Islet precursor cell (in vitro differentiated cells): ENCODE measurements at regions not wholly inside any gene's neighbourhood (a gene's known extent, or its start where the extent isn't known, plus 50 kb on each side); places are given as distances from the start of the nearest gene placed in this dataset.
A peak's percentile ranks its signal among the peaks of the same experiment; 100 is the strongest.
"Not testable (repeated sequence)": the region's sequence is repeated elsewhere in the genome, so short reads cannot be mapped to it uniquely, and the experiment has no call there.

Experiments used
- DNase-seq: peaks from one replicate; pipeline ENCODE4 v3.0.0-alpha.2; 2018

GRCh38 chr3:193048127-193048526 is 130.5 kb upstream of the MB21D2 start:
- DNase-seq: no peak

- no peak for DNase-seq
Measured at GRCh38 chr3:193049935-193050334, 132.3 kb upstream of the MB21D2 start.

- no peak for DNase-seq
Measured at GRCh38 chr3:193051314-193051713, 133.7 kb upstream of the MB21D2 start.

- DNase-seq: no peak
Measured at GRCh38 chr3:193052354-193053045, 134.8 kb upstream of the MB21D2 start.

- DNase-seq: no peak
Measured at GRCh38 chr3:193053046-193053435, 135.4 kb upstream of the MB21D2 start.

- DNase-seq: no peak
Measured at GRCh38 chr3:193055352-193055751, 137.7 kb upstream of the MB21D2 start.

- peak; percentile 55 for DNase-seq
Measured at GRCh38 chr3:193057616-193058015, 140.0 kb upstream of the MB21D2 start.

- DNase-seq: no peak
Measured at GRCh38 chr3:193060748-193061546, 143.3 kb upstream of the MB21D2 start.

- DNase-seq: no peak
Measured at GRCh38 chr3:193068365-193068764, 150.7 kb upstream of the MB21D2 start.

GRCh38 chr3:193069732-193070131 is 152.1 kb upstream of the MB21D2 start:
- not testable (repeated sequence) for DNase-seq

GRCh38 chr3:193078996-193079753 is 161.5 kb upstream of the MB21D2 start:
- peak; percentile 55 for DNase-seq

GRCh38 chr3:193080821-193081365 is 160.1 kb upstream of the PLAAT1 start:
- peak; percentile 79 for DNase-seq

- no peak for DNase-seq
Measured at GRCh38 chr3:193085655-193086054, 155.4 kb upstream of the PLAAT1 start.

GRCh38 chr3:193086681-193087080 is 154.3 kb upstream of the PLAAT1 start:
- no peak for DNase-seq

GRCh38 chr3:193087336-193087735 is 153.7 kb upstream of the PLAAT1 start:
- DNase-seq: peak; percentile 79

GRCh38 chr3:193095366-193095765 is 145.7 kb upstream of the PLAAT1 start:
- peak; percentile 81 for DNase-seq

GRCh38 chr3:193096076-193096475 is 144.9 kb upstream of the PLAAT1 start:
- DNase-seq: peak; percentile 74

GRCh38 chr3:193114431-193115340 is 126.3 kb upstream of the PLAAT1 start:
- peak; percentile 56 for DNase-seq

GRCh38 chr3:193116871-193117270 is 124.2 kb upstream of the PLAAT1 start:
- DNase-seq: no peak

- DNase-seq: no peak
Measured at GRCh38 chr3:193118907-193119306, 122.1 kb upstream of the PLAAT1 start.

- no peak for DNase-seq
Measured at GRCh38 chr3:193119926-193120325, 121.1 kb upstream of the PLAAT1 start.

- no peak for DNase-seq
Measured at GRCh38 chr3:193124861-193125260, 116.2 kb upstream of the PLAAT1 start.
